WI38 (cell line): ENCODE measurements at regions not wholly inside any gene's neighbourhood (a gene's known extent, or its start where the extent isn't known, plus 50 kb on each side); places are given as distances from the start of the nearest gene placed in this dataset.

Source experiments
- H3K4me3 ChIP-seq: 2 replicates; pipeline ENCODE4 v1.5.1; 2011; ENCODE audit warnings: low read depth, mild to moderate bottlenecking, control low read depth, low read length
- CTCF ChIP-seq: IDR thresholded peaks from 2 replicates; pipeline ENCODE4 v1.5.1; 2012; ENCODE audit warnings: low read depth, mild to moderate bottlenecking, control low read depth, low read length

DNA sequence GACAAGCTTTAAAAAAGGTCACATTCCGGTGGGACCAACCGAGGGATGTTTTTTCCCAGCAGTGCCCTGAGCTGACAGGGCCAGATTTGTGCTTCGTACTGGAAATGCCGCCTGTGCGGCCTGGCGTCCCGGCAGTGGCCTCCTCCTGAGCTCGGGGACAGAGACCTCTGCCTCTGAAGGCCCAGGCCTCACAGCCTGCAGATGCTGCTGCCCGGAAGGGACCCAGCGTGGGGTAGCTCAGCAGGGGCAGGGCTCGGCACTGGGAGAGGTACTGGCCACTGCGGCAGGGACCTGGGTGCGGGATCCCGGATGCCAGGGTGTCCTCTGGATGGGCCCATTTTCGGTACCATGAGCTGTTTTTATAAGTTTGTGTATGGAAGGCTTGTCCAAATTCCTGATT lies 52.4 kb upstream of the CFAP46 start:
- H3K4me3 ChIP-seq: no peak overlapping the region
- TF ChIP-seq CTCF: no peak

DNA sequence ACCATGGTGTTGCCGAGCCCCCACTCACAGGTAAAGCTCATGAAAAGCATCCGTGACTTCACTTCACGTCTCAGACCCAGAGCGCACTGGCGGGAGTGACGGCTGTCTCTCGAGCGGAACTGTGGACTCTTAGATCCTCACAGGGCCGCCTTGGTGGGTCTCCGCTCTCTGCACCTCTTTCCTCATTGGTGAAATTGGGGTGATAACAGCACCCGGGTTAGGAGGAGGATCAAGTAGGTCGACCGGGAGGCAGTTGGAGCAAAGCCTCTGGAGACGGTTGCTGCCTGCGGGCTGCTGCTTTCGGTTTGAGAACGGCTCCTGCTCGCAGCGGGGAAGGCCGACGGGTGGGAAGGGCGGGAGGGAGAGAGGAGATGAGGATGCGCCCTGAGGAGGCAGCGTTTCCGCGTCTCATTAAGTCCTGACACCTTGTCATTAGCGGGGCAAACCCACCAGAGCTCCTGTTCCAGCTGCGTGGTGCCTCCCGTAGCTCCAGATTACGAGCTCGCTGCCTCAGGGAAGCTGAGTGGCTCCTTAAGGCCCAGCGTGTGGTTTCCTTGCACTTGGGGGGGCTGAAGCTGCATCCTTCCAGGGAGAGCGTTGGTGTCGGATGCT lies 51.9 kb upstream of the CFAP46 start:
- H3K4me3 ChIP-seq: peak overlapping the region; percentile 34
- TF ChIP-seq CTCF: no peak

DNA sequence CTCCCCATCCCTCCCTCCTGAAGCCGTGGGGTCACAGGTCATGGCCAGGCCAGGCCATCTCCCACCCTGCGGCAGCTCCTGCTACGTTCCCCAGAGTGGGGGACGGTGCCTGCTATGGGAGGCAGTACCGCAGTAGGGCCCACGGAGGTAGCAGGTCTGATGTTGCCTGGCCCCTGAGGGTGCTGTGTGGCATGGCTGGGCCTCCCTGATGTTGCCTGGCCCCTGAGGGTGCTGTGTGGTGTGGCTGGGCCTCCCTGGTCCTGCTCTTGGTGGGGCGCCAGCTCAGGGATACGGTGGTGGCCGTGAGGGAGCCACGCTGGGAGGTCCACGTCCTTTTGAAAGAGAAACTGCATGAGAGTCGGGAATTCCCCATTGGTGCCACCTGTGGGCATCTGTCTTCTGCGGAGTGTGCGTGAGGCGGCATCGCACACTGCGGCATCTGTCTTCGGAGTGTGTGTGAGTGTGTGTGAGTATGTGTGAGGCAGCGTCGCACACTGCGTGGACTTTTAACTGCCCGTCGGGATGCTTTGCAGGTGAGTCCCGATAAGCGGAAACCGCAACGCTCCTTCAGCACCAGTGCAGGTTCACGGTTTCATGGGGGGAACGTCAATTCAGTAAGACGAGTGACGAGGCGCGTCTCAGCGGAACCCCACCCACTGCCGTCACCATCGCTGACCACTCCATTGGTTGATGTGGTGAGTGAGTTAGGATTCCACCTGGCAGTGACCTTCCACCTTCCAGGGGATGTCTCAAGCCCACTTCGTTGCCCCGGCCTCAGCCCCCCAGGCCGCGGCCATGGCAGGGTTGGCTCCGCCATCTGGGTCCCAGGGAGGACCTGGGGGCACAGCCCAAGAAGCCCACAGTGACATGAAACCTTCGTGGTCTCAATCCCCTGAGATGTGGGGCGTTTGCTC lies 51.2 kb upstream of the CFAP46 start:
- TF ChIP-seq CTCF: no peak
- H3K4me3 ChIP-seq: no peak overlapping the region

- no peak overlapping the region for H3K4me3 ChIP-seq
- no peak for TF ChIP-seq CTCF
Observed at GRCh38 chr10:132992433-132993215, 50.3 kb upstream of the CFAP46 start.
